ENCODE measurements at regions not wholly inside any gene's neighbourhood (a gene's known extent, or its start where the extent isn't known, plus 50 kb on each side); places are given as distances from the start of the nearest gene placed in this dataset.

GRCh38 chr18:40984856-40985255, 970.2 kb upstream of the PIK3C3 start:
- intact Hi-C loops (cut with DNase I; ENCODE audit: low total_unique reads): no loop called here
- H3K4me3 ChIP-seq: no peak overlapping the region

GRCh38 chr18:40983835-40984234, 971.2 kb upstream of the PIK3C3 start:
- no peak for DNase-seq
- H3K4me3 ChIP-seq: no peak overlapping the region
- no peaks in the 10 kb centered on the region for H3K9me3 ChIP-seq
- H3K4me1 ChIP-seq: no peaks in the 10 kb centered on the region
- H3K36me3 ChIP-seq (ENCODE audit: low read depth, missing control alignments): no peaks in the 10 kb centered on the region
- H3K27me3 ChIP-seq: no peaks in the 10 kb centered on the region
- no peak overlapping the region for H3K27ac ChIP-seq
- 69 to 77% methylated on average over 1 of the region's 1 CpG for WGBS, 2 donors
- no peak for TF ChIP-seq CTCF (IDR thresholded peaks at IDR 0.05)
- TF ChIP-seq POLR2A (IDR thresholded peaks at IDR 0.05): no peak
- intact Hi-C loops (cut with DNase I; ENCODE audit: low total_unique reads): no loop called here

More at GRCh38 chr18:40984856-40985255, 970.2 kb upstream of the PIK3C3 start:
- H3K4me1 ChIP-seq: no peaks in the 10 kb centered on the region
- no peaks in the 10 kb centered on the region for H3K36me3 ChIP-seq (ENCODE audit: low read depth, missing control alignments)
- DNase-seq: no peak
- no peaks in the 10 kb centered on the region for H3K27me3 ChIP-seq
- 90 to 91% methylated on average over 1 of the region's 1 CpG for WGBS, 2 donors
- no peak overlapping the region for H3K27ac ChIP-seq
- no peak for TF ChIP-seq CTCF (IDR thresholded peaks at IDR 0.05)
- no peak for TF ChIP-seq POLR2A (IDR thresholded peaks at IDR 0.05)
- no peaks in the 10 kb centered on the region for H3K9me3 ChIP-seq

- TF ChIP-seq CTCF (IDR thresholded peaks at IDR 0.05) (no peak), POLR2A (IDR thresholded peaks at IDR 0.05) (no peak)
- Histone ChIP-seq H3K27ac (no peak overlapping the region), H3K4me3 (no peak overlapping the region), H3K9me3 (no peaks in the 10 kb centered on the region), H3K4me1 (no peaks in the 10 kb centered on the region), H3K27me3 (no peaks in the 10 kb centered on the region), H3K36me3 (ENCODE audit: low read depth, missing control alignments) (no peaks in the 10 kb centered on the region)
- no peak for DNase-seq
- intact Hi-C loops (cut with DNase I; ENCODE audit: low total_unique reads): no loop called here
- WGBS, 2 donors: 31 to 39% methylated on average over 2 of the region's 2 CpGs
Measured at GRCh38 chr18:40980171-40980570, 974.9 kb upstream of the PIK3C3 start.

- DNase-seq: no peak
- Histone ChIP-seq H3K4me1 (no peaks in the 10 kb centered on the region), H3K36me3 (ENCODE audit: low read depth, missing control alignments) (no peaks in the 10 kb centered on the region), H3K27ac (no peak overlapping the region), H3K27me3 (no peaks in the 10 kb centered on the region), H3K9me3 (no peaks in the 10 kb centered on the region), H3K4me3 (no peak overlapping the region)
- WGBS, 2 donors: 83 to 93% methylated on average over 1 to 4 of the region's 4 CpGs
- TF ChIP-seq POLR2A (IDR thresholded peaks at IDR 0.05): no peak
- no peak for TF ChIP-seq CTCF (IDR thresholded peaks at IDR 0.05)
- intact Hi-C loops (cut with DNase I; ENCODE audit: low total_unique reads): no loop called here
Measured at GRCh38 chr18:40976050-40976449, 979.0 kb upstream of the PIK3C3 start.

GRCh38 chr18:40974448-40974847, 980.6 kb upstream of the PIK3C3 start:
- Histone ChIP-seq H3K4me1 (no peaks in the 10 kb centered on the region), H3K9me3 (no peaks in the 10 kb centered on the region), H3K27ac (no peak overlapping the region), H3K36me3 (ENCODE audit: low read depth, missing control alignments) (no peaks in the 10 kb centered on the region), H3K27me3 (no peaks in the 10 kb centered on the region), H3K4me3 (no peak overlapping the region)
- no peak for DNase-seq
- intact Hi-C loops (cut with DNase I; ENCODE audit: low total_unique reads): no loop called here
- no peak for TF ChIP-seq POLR2A (IDR thresholded peaks at IDR 0.05)
- TF ChIP-seq CTCF (IDR thresholded peaks at IDR 0.05): no peak

All from testis (tissue), 2 donors.